ENCODE measurements at regions not wholly inside any gene's neighbourhood (a gene's known extent, or its start where the extent isn't known, plus 50 kb on each side); places are given as distances from the start of the nearest gene placed in this dataset.

GRCh38 chr1:101532377-101532776 lies 295.6 kb downstream of the S1PR1 start:
- no peak for TF ChIP-seq CTCF (IDR thresholded peaks at IDR 0.05)
- TF ChIP-seq JUNB (IDR thresholded peaks at IDR 0.05), result no peak
- TF ChIP-seq ZNF302 (CRISPR knock-in tag; IDR thresholded peaks at IDR 0.05), result no peak
- TF ChIP-seq EP300 (IDR thresholded peaks at IDR 0.05), result no peak
- no peak for TF ChIP-seq ELK1 (IDR thresholded peaks at IDR 0.05; ENCODE audit: low read depth, low read length)
- no peak for TF ChIP-seq KDM1A (IDR thresholded peaks at IDR 0.05; ENCODE audit: low read depth)
- TF ChIP-seq CHD2 (IDR thresholded peaks at IDR 0.05; ENCODE audit: low read length, partially characterized antibody), result no peak
- TF ChIP-seq MAFK (IDR thresholded peaks at IDR 0.05; ENCODE audit: partially characterized antibody), result no peak
- no peak for TF ChIP-seq RFX5 (IDR thresholded peaks at IDR 0.05)
- no peak for TF ChIP-seq POLR2A (IDR thresholded peaks at IDR 0.05; ENCODE audit: low read length)
- no peak for TF ChIP-seq MYC (IDR thresholded peaks at IDR 0.05; ENCODE audit: borderline replicate concordance, low read length)
- no peak for TF ChIP-seq MAX (IDR thresholded peaks at IDR 0.05)

Measured in A549 (cell line).